ENCODE measurements at regions not wholly inside any gene's neighbourhood (a gene's known extent, or its start where the extent isn't known, plus 50 kb on each side); places are given as distances from the start of the nearest gene placed in this dataset.

DNA sequence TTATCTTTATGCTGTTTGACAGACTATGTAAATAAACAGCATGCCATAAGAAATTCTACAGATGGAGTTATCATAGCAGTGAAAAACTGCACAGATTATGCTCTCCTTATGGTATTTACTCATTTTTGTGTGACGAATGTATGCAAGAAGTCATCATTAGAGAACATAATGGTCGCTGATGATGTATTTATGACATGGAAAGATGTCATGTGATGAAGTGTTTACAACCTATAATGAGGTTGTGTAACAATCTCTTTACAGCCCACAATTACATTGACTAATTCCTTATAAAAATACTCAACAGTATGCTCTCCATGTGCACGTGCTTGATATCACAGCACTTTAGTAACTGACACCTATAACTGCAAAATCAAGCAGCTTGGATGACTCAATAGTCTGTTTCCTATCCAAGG, 192.4 kb downstream of the BMP2 start:
- WGBS (ENCODE audit: extremely low coverage, insufficient coverage, insufficient read length): no CpG with 5 or more reads among the region's 3 CpGs

DNA sequence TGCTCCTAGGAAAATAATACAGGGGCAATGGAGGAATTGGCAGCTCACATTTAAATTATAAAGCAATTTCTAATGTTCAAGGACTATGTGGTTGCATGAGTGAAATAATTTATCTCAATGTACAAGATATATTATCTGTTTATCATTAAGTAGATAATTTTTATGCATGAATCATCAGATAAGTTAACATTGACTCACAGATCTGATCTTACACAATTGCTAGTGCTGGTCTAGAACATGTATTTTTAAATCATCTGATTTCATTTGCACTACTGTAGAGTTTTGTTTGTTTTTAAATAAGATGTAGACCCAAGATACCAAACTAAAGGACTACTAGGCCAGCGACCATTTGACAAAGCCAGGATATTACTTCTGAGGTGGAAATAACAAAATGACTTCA, 199.2 kb downstream of the BMP2 start:
- no peak overlapping the region for H4K8ac ChIP-seq (ENCODE audit: low read depth, low read length)
- no peak overlapping the region for H3K14ac ChIP-seq (ENCODE audit: low read length)
- H3K79me1 ChIP-seq (ENCODE audit: low read length): no peaks in the 10 kb centered on the region
- no peak overlapping the region for H2BK5ac ChIP-seq (ENCODE audit: low read depth, low read length, poor library complexity)
- no peak overlapping the region for H4K91ac ChIP-seq (ENCODE audit: low read depth, low read length)
- H2BK120ac ChIP-seq (ENCODE audit: insufficient read depth, low read length, poor library complexity): no peak overlapping the region
- H3K79me2 ChIP-seq (ENCODE audit: control insufficient read depth, insufficient read depth, low read length, poor library complexity): no peaks in the 10 kb centered on the region
- no peaks in the 10 kb centered on the region for H3K27me3 ChIP-seq (ENCODE audit: insufficient read depth, low read length)
- H3K18ac ChIP-seq (ENCODE audit: low read length): no peak overlapping the region
- no peaks in the 10 kb centered on the region for H3K36me3 ChIP-seq (ENCODE audit: control insufficient read depth in 1 of 2, insufficient read depth in 2 of 2, low read length in 2 of 2)
- no peak overlapping the region for H3K27ac ChIP-seq (ENCODE audit: low read depth, low read length)
- H3K4me1 ChIP-seq (ENCODE audit: control insufficient read depth in 1 of 2, insufficient read depth in 2 of 2, low read length in 2 of 2): no peaks in the 10 kb centered on the region
- H3K4me2 ChIP-seq (ENCODE audit: low read length): no peak overlapping the region
- no peaks in the 10 kb centered on the region for H3K9me3 ChIP-seq (ENCODE audit: insufficient read depth, low read depth, low read length)
- no peak for DNase-seq
- no peak overlapping the region for H3K23ac ChIP-seq (ENCODE audit: low read length)
- no CpG with 5 or more reads among the region's 1 CpG for WGBS (ENCODE audit: extremely low coverage, insufficient coverage, insufficient read length)
- H2AK5ac ChIP-seq (ENCODE audit: low read length): no peak overlapping the region
- H3K9ac ChIP-seq (ENCODE audit: low read length): no peak overlapping the region
- no peak overlapping the region for H3K4ac ChIP-seq (ENCODE audit: low read depth, low read length)
- no peak overlapping the region for H2AFZ ChIP-seq (ENCODE audit: insufficient read depth, low read length, poor library complexity)
- no peak overlapping the region for H4K12ac ChIP-seq (ENCODE audit: low read depth, low read length)
- H2BK12ac ChIP-seq (ENCODE audit: low read length): no peak overlapping the region
- H3K4me3 ChIP-seq (ENCODE audit: low read depth, low read length): no peak overlapping the region

More for the DNA sequence above, 192.4 kb downstream of the BMP2 start:
- no peaks in the 10 kb centered on the region for H3K9me3 ChIP-seq (ENCODE audit: insufficient read depth, low read depth, low read length)
- H4K12ac ChIP-seq (ENCODE audit: low read depth, low read length): no peak overlapping the region
- H3K27me3 ChIP-seq (ENCODE audit: insufficient read depth, low read length): no peaks in the 10 kb centered on the region
- no peaks in the 10 kb centered on the region for H3K79me2 ChIP-seq (ENCODE audit: control insufficient read depth, insufficient read depth, low read length, poor library complexity)
- H3K36me3 ChIP-seq (ENCODE audit: control insufficient read depth in 1 of 2, insufficient read depth in 2 of 2, low read length in 2 of 2): no peaks in the 10 kb centered on the region
- no peak overlapping the region for H2BK5ac ChIP-seq (ENCODE audit: low read depth, low read length, poor library complexity)
- no peak overlapping the region for H3K4me2 ChIP-seq (ENCODE audit: low read length)
- no peak overlapping the region for H3K4me3 ChIP-seq (ENCODE audit: low read depth, low read length)
- H4K8ac ChIP-seq (ENCODE audit: low read depth, low read length): no peak overlapping the region
- H2AK5ac ChIP-seq (ENCODE audit: low read length): no peak overlapping the region
- no peak overlapping the region for H4K91ac ChIP-seq (ENCODE audit: low read depth, low read length)
- H2BK120ac ChIP-seq (ENCODE audit: insufficient read depth, low read length, poor library complexity): no peak overlapping the region
- no peak overlapping the region for H3K18ac ChIP-seq (ENCODE audit: low read length)
- H2BK12ac ChIP-seq (ENCODE audit: low read length): no peak overlapping the region
- H3K4me1 ChIP-seq (ENCODE audit: control insufficient read depth in 1 of 2, insufficient read depth in 2 of 2, low read length in 2 of 2): no peaks in the 10 kb centered on the region
- no peak overlapping the region for H3K23ac ChIP-seq (ENCODE audit: low read length)
- H2AFZ ChIP-seq (ENCODE audit: insufficient read depth, low read length, poor library complexity): no peak overlapping the region
- H3K4ac ChIP-seq (ENCODE audit: low read depth, low read length): no peak overlapping the region
- peak in 1 of 2 donors; percentile 4 for DNase-seq
- no peak overlapping the region for H3K14ac ChIP-seq (ENCODE audit: low read length)
- no peaks in the 10 kb centered on the region for H3K79me1 ChIP-seq (ENCODE audit: low read length)
- no peak overlapping the region for H3K27ac ChIP-seq (ENCODE audit: low read depth, low read length)
- no peak overlapping the region for H3K9ac ChIP-seq (ENCODE audit: low read length)

- Histone ChIP-seq H3K27ac (ENCODE audit: low read depth, low read length) (no peak overlapping the region), H3K23ac (ENCODE audit: low read length) (no peak overlapping the region), H3K14ac (ENCODE audit: low read length) (no peak overlapping the region), H3K79me2 (ENCODE audit: control insufficient read depth, insufficient read depth, low read length, poor library complexity) (no peaks in the 10 kb centered on the region), H3K18ac (ENCODE audit: low read length) (no peak overlapping the region), H2AFZ (ENCODE audit: insufficient read depth, low read length, poor library complexity) (no peak overlapping the region), H3K9me3 (ENCODE audit: insufficient read depth, low read depth, low read length) (no peaks in the 10 kb centered on the region), H3K79me1 (ENCODE audit: low read length) (no peaks in the 10 kb centered on the region), H3K4me2 (ENCODE audit: low read length) (no peak overlapping the region), H3K27me3 (ENCODE audit: insufficient read depth, low read length) (no peaks in the 10 kb centered on the region), H3K36me3 (ENCODE audit: control insufficient read depth in 1 of 2, insufficient read depth in 2 of 2, low read length in 2 of 2) (no peaks in the 10 kb centered on the region), H3K4me1 (ENCODE audit: control insufficient read depth in 1 of 2, insufficient read depth in 2 of 2, low read length in 2 of 2) (no peaks in the 10 kb centered on the region), H3K9ac (ENCODE audit: low read length) (no peak overlapping the region), H4K12ac (ENCODE audit: low read depth, low read length) (no peak overlapping the region), H4K8ac (ENCODE audit: low read depth, low read length) (no peak overlapping the region), H3K4me3 (ENCODE audit: low read depth, low read length) (no peak overlapping the region), H2AK5ac (ENCODE audit: low read length) (no peak overlapping the region), H2BK5ac (ENCODE audit: low read depth, low read length, poor library complexity) (no peak overlapping the region), H3K4ac (ENCODE audit: low read depth, low read length) (no peak overlapping the region), H2BK120ac (ENCODE audit: insufficient read depth, low read length, poor library complexity) (no peak overlapping the region), H2BK12ac (ENCODE audit: low read length) (no peak overlapping the region), H4K91ac (ENCODE audit: low read depth, low read length) (no peak overlapping the region)
- DNase-seq: no peak
- no CpG with 5 or more reads among the region's 1 CpG for WGBS (ENCODE audit: extremely low coverage, insufficient coverage, insufficient read length)
Observed at GRCh38 chr20:6974838-6975237, 207.4 kb downstream of the BMP2 start.

DNA sequence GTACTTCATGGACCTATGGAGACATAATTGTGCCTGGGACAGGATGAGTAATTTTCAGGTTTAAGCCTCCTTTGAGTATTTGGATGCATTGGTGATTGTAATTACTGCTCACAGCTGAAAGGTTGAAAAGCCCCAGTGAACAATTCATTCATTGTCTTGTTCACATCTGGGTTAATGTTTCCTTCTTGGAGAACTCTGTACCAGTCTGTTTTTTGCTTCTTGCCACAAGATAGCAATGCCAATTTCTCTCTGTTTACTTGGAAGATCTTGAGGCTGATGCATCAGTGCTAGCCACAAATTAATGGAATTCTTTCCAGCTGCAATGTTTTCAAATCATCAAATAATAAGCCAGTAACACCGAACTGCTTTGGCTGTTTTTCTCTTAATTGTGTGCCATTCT, 207.8 kb downstream of the BMP2 start:
- H3K14ac ChIP-seq (ENCODE audit: low read length): no peak overlapping the region
- H2AFZ ChIP-seq (ENCODE audit: insufficient read depth, low read length, poor library complexity): no peak overlapping the region
- H3K4me2 ChIP-seq (ENCODE audit: low read length): no peak overlapping the region
- no peak for DNase-seq
- H2AK5ac ChIP-seq (ENCODE audit: low read length): no peak overlapping the region
- no peaks in the 10 kb centered on the region for H3K79me1 ChIP-seq (ENCODE audit: low read length)
- no peak overlapping the region for H3K27ac ChIP-seq (ENCODE audit: low read depth, low read length)
- no peak overlapping the region for H3K23ac ChIP-seq (ENCODE audit: low read length)
- H3K4me3 ChIP-seq (ENCODE audit: low read depth, low read length): no peak overlapping the region
- H4K12ac ChIP-seq (ENCODE audit: low read depth, low read length): no peak overlapping the region
- no peak overlapping the region for H3K18ac ChIP-seq (ENCODE audit: low read length)
- H4K8ac ChIP-seq (ENCODE audit: low read depth, low read length): no peak overlapping the region
- no peak overlapping the region for H3K4ac ChIP-seq (ENCODE audit: low read depth, low read length)
- no peak overlapping the region for H2BK120ac ChIP-seq (ENCODE audit: insufficient read depth, low read length, poor library complexity)
- no peaks in the 10 kb centered on the region for H3K9me3 ChIP-seq (ENCODE audit: insufficient read depth, low read depth, low read length)
- no peaks in the 10 kb centered on the region for H3K27me3 ChIP-seq (ENCODE audit: insufficient read depth, low read length)
- no peak overlapping the region for H2BK5ac ChIP-seq (ENCODE audit: low read depth, low read length, poor library complexity)
- no peak overlapping the region for H3K9ac ChIP-seq (ENCODE audit: low read length)
- H3K4me1 ChIP-seq (ENCODE audit: control insufficient read depth in 1 of 2, insufficient read depth in 2 of 2, low read length in 2 of 2): no peaks in the 10 kb centered on the region
- no peaks in the 10 kb centered on the region for H3K79me2 ChIP-seq (ENCODE audit: control insufficient read depth, insufficient read depth, low read length, poor library complexity)
- H2BK12ac ChIP-seq (ENCODE audit: low read length): no peak overlapping the region
- no peak overlapping the region for H4K91ac ChIP-seq (ENCODE audit: low read depth, low read length)
- no CpG with 5 or more reads among the region's 1 CpG for WGBS (ENCODE audit: extremely low coverage, insufficient coverage, insufficient read length)
- no peaks in the 10 kb centered on the region for H3K36me3 ChIP-seq (ENCODE audit: control insufficient read depth in 1 of 2, insufficient read depth in 2 of 2, low read length in 2 of 2)

Measured in trophoblast cell (in vitro differentiated cells and primary cell).